ENCODE measurements at regions not wholly inside any gene's neighbourhood (a gene's known extent, or its start where the extent isn't known, plus 50 kb on each side); places are given as distances from the start of the nearest gene placed in this dataset.

GRCh38 chr15:70275461-70276138 is 177.9 kb upstream of the TLE3 start:
- no peak for FAIRE-seq
- no peak overlapping the region for H4K91ac ChIP-seq (replicated peaks; ENCODE audit: insufficient read length, low read length)
- no peak overlapping the region for H3K18ac ChIP-seq (ENCODE audit: extremely low read depth, low read length)
- H3K36me3 ChIP-seq (ENCODE audit: control insufficient read depth in 2 of 4, insufficient read depth in 4 of 4, low read length in 3 of 4), result no peaks in the 10 kb centered on the region
- H3K4me2 ChIP-seq (ENCODE audit: insufficient read depth in 1 of 2, low read depth in 2 of 2, low read length in 2 of 2), result no peak overlapping the region
- no peak overlapping the region for H2BK5ac ChIP-seq (ENCODE audit: low read depth, low read length)
- H2AK5ac ChIP-seq (ENCODE audit: low read depth, low read length), result no peak overlapping the region
- peaks cover 0 to 3% of the 10 kb centered on the region in 2 experiments for H4K20me1 ChIP-seq (replicated peaks in 1 of 2; ENCODE audit: control insufficient read depth in 1 of 2, insufficient read depth in 2 of 2, low read length in 2 of 2)
- peaks cover 3% of the 10 kb centered on the region; the same call in 1 of the 2 replicates for H3K79me1 ChIP-seq (ENCODE audit: low read depth, low read length)
- H3K9ac ChIP-seq (replicated peaks in 1 of 4; ENCODE audit: extremely low read depth in 1 of 4, low read depth in 3 of 4, low read length in 3 of 4), result no peak overlapping the region
- H2BK20ac ChIP-seq (ENCODE audit: low read length), result no peak overlapping the region
- no peaks in the 10 kb centered on the region for H3K9me3 ChIP-seq (ENCODE audit: insufficient read depth in 2 of 2, low read depth in 1 of 2, low read length in 1 of 2)
- no peak overlapping the region for H3K4me3 ChIP-seq (ENCODE audit: extremely low read depth in 1 of 4, insufficient read depth in 2 of 4, low read depth in 3 of 4, low read length in 4 of 4)
- no peak for DNase-seq (ENCODE audit: low read depth in 1 of 2, low spot score in 2 of 2)
- no peak overlapping the region for H3K56ac ChIP-seq (replicated peaks; ENCODE audit: insufficient read length, low read depth, low read length)
- no peak overlapping the region for H3K23ac ChIP-seq (ENCODE audit: insufficient read length)
- H2BK120ac ChIP-seq (replicated peaks; ENCODE audit: low read depth, low read length), result no peak overlapping the region
- no peak overlapping the region; the same call in 1 of the 2 replicates for H2BK12ac ChIP-seq (ENCODE audit: low read depth, low read length)
- no peak overlapping the region for H2BK15ac ChIP-seq (ENCODE audit: low read length)
- H3K79me2 ChIP-seq (ENCODE audit: control insufficient read depth in 1 of 2, insufficient read depth in 2 of 2, low read length in 2 of 2), result no peaks in the 10 kb centered on the region
- no peak overlapping the region for H4K8ac ChIP-seq (ENCODE audit: extremely low read depth, insufficient read depth, low read length)
- ChIA-PET CTCF (ENCODE audit: partially characterized antibody) (interaction anchor here (0.6 to 1.2 kb wide), 3 partner anchors 26 to 200 kb away, joined by 3 read pairs; no protein-coding TSS in a partner anchor), POLR2A (ENCODE audit: partially characterized antibody) (interaction anchor here (1.3 kb wide), 1 partner anchor 8 kb away, joined by 3 read pairs; no protein-coding TSS in a partner anchor)
- H4K5ac ChIP-seq (ENCODE audit: insufficient read length, low read depth, low read length), result no peak overlapping the region
- no peak overlapping the region for H3K14ac ChIP-seq (ENCODE audit: insufficient read length)
- no peaks in the 10 kb centered on the region for H3K27me3 ChIP-seq (replicated peaks in 1 of 4; ENCODE audit: control insufficient read depth in 3 of 4, extremely low read depth in 1 of 4, insufficient read depth in 3 of 4, low read length in 3 of 4)
- peaks cover 0 to 11% (median 6%) of the 10 kb centered on the region in 4 experiments; a peak in 5 of 7 replicates for H3K4me1 ChIP-seq (replicated peaks in 1 of 4; ENCODE audit: control insufficient read depth in 3 of 4, insufficient read depth in 4 of 4, low read length in 3 of 4)
- no peak overlapping the region for H3K27ac ChIP-seq (ENCODE audit: low read depth, low read length)
- WGBS, 2 experiments (ENCODE audit: extremely low coverage in 1 of 2, insufficient coverage in 1 of 2, insufficient read length in 1 of 2, insufficient replicate concordance in 2 of 2, low coverage in 1 of 2, low lambda C conversion rate in 2 of 2, missing lambda C conversion rate in 1 of 2), result 91% methylated on average over 7 of the region's 8 CpGs; no CpG with 5 or more reads in 1 of the 2 experiments
- H3K4ac ChIP-seq (replicated peaks; ENCODE audit: insufficient read length, low read depth, low read length), result no peak overlapping the region
- no peak overlapping the region for H2AFZ ChIP-seq (ENCODE audit: low read length)
- H3K23me2 ChIP-seq (ENCODE audit: low read depth, low read length), result peaks cover 4% of the 10 kb centered on the region; the same call in 1 of the 2 replicates
- TF ChIP-seq SP1 (IDR thresholded peaks at IDR 0.05; ENCODE audit: low read depth, low read length) (no peak), KDM1A (IDR thresholded peaks at IDR 0.05; ENCODE audit: borderline replicate concordance, low read length) (no peak), POLR2AphosphoS5 (IDR thresholded peaks at IDR 0.05; ENCODE audit: low read depth, low read length) (no peak), SP4 (IDR thresholded peaks at IDR 0.05; ENCODE audit: low read length) (no peak), SIRT6 (IDR thresholded peaks at IDR 0.05; ENCODE audit: low read length) (no peak), E2F6 (IDR thresholded peaks at IDR 0.05) (no peak), MAX (IDR thresholded peaks at IDR 0.05) (no peak), ATF3 (IDR thresholded peaks at IDR 0.05; ENCODE audit: insufficient read depth, low read depth, low read length) (no peak), SIN3A (conservative IDR thresholded peaks at IDR 0.05 in 1 of 2, IDR thresholded peaks at IDR 0.05 in 1 of 2; ENCODE audit: low read depth in 1 of 2, low read length in 2 of 2) (no peak), BACH1 (IDR thresholded peaks at IDR 0.05; ENCODE audit: low read length) (no peak), JUND (IDR thresholded peaks at IDR 0.05; ENCODE audit: low read length) (no peak), HDAC2 (IDR thresholded peaks at IDR 0.05; ENCODE audit: borderline replicate concordance in 1 of 2, low read depth in 2 of 2, low read length in 2 of 2) (no peak)

All from H1 (cell line).